Fibroblast of lung (primary cell): ENCODE measurements at regions not wholly inside any gene's neighbourhood (a gene's known extent, or its start where the extent isn't known, plus 50 kb on each side); places are given as distances from the start of the nearest gene placed in this dataset.

Experiments
- DNase-seq, 2 donors: peaks; one replicate each; pipeline versions ENCODE4 v3.0.0 to v3.0.0-alpha.2; 2010; ENCODE audit warnings: low read depth in 2 of 2
- H2AFZ ChIP-seq: 2 replicates; pipeline ENCODE4 v1.5.1; 2012; ENCODE audit warnings: low read length, control low read depth, inconsistent platforms
- H3K27ac ChIP-seq: 2 replicates; pipeline ENCODE4 v1.5.1; 2011; ENCODE audit warnings: low read length, control low read depth; ENCODE audit not compliant: insufficient read depth
- H3K27me3 ChIP-seq: 2 replicates; pipeline ENCODE4 v1.5.1; 2011; ENCODE audit warnings: mild to moderate bottlenecking, low read length; ENCODE audit not compliant: control insufficient read depth, insufficient read depth
- H3K36me3 ChIP-seq: 2 replicates; pipeline ENCODE4 v1.5.1; 2011; ENCODE audit warnings: low read length; ENCODE audit not compliant: control insufficient read depth, insufficient read depth
- H3K4me1 ChIP-seq: 2 replicates; pipeline ENCODE4 v1.5.1; 2011; ENCODE audit warnings: low read length; ENCODE audit not compliant: control insufficient read depth, insufficient read depth; ENCODE audit errors: extremely low read depth
- H3K4me2 ChIP-seq: 2 replicates; pipeline ENCODE4 v1.5.1; 2011; ENCODE audit warnings: low read length, control low read depth; ENCODE audit not compliant: insufficient read depth; ENCODE audit errors: extremely low read depth
- H3K4me3 ChIP-seq, 4 experiments: fragments of 200-600 bp in 1 of 4; sonication (generic) in 1 of 4; replicated peaks in 1 of 4; 2 replicates each; pipeline ENCODE4 v1.5.1; 2011 to 2016; ENCODE audit warnings: low read length in 4 of 4, low read depth in 3 of 4, mild to moderate bottlenecking in 3 of 4, control low read depth in 2 of 4, inconsistent platforms in 1 of 4, mixed read lengths in 1 of 4; ENCODE audit not compliant: insufficient read depth in 1 of 4; ENCODE audit errors: control extremely low read depth in 1 of 4
- H3K79me2 ChIP-seq: 2 replicates; pipeline ENCODE4 v1.5.1; 2012; ENCODE audit warnings: mild to moderate bottlenecking, low read length, inconsistent platforms; ENCODE audit not compliant: control insufficient read depth, insufficient read depth
- H3K9ac ChIP-seq: 2 replicates; pipeline ENCODE4 v1.5.1; 2011; ENCODE audit warnings: mild to moderate bottlenecking, low read length, control low read depth; ENCODE audit not compliant: insufficient read depth
- H3K9me3 ChIP-seq: 2 replicates; pipeline ENCODE4 v1.5.1; 2012; ENCODE audit warnings: low read depth, low read length; ENCODE audit not compliant: control insufficient read depth, insufficient read depth
- H4K20me1 ChIP-seq: 2 replicates; pipeline ENCODE4 v1.5.1; 2011; ENCODE audit warnings: low read length; ENCODE audit not compliant: control insufficient read depth, insufficient read depth; ENCODE audit errors: extremely low read depth
- CTCF ChIP-seq, 2 donors: IDR thresholded peaks in 1 of 2; conservative IDR thresholded peaks in 1 of 2; 1 replicate in 1 of 2; 2 replicates in 1 of 2; pipeline ENCODE4 v1.5.1; 2011 to 2012; ENCODE audit warnings: low read length in 2 of 2, control low read depth in 1 of 2, inconsistent platforms in 1 of 2, low read depth in 1 of 2, mild to moderate bottlenecking in 1 of 2
- EZH2 ChIP-seq: IDR thresholded peaks from 2 replicates; pipeline ENCODE4 v1.5.1; 2012; ENCODE audit warnings: low read length, control low read depth, mild to moderate bottlenecking; ENCODE audit errors: missing control alignments

GRCh38 chr12:113684053-113684907 is 212.6 kb upstream of the LHX5 start:
- TF ChIP-seq CTCF (conservative IDR thresholded peaks at IDR 0.05 in 1 of 2, IDR thresholded peaks at IDR 0.05 in 1 of 2; ENCODE audit: low read depth in 1 of 2, low read length in 2 of 2): no peak
- TF ChIP-seq EZH2: no peak
- Histone ChIP-seq H3K4me3 (no peak overlapping the region), H4K20me1 (no peaks in the 10 kb centered on the region), H3K79me2 (no peaks in the 10 kb centered on the region), H3K36me3 (no peaks in the 10 kb centered on the region), H3K9me3 (no peaks in the 10 kb centered on the region), H3K27ac (no peak overlapping the region), H2AFZ (no peak overlapping the region), H3K4me2 (no peak overlapping the region), H3K9ac (no peak overlapping the region), H3K27me3 (no peaks in the 10 kb centered on the region), H3K4me1 (no peaks in the 10 kb centered on the region)
- DNase-seq: peak in 1 of 2 donors; percentile 13

GRCh38 chr12:113683574-113683973 is 211.9 kb upstream of the LHX5 start:
- H3K27ac ChIP-seq: no peak overlapping the region
- no peak overlapping the region for H3K4me3 ChIP-seq
- no peaks in the 10 kb centered on the region for H4K20me1 ChIP-seq
- DNase-seq: no peak
- no peaks in the 10 kb centered on the region for H3K36me3 ChIP-seq
- no peak overlapping the region for H3K9ac ChIP-seq
- no peak overlapping the region for H2AFZ ChIP-seq
- H3K4me1 ChIP-seq: no peaks in the 10 kb centered on the region
- H3K9me3 ChIP-seq: no peaks in the 10 kb centered on the region
- H3K4me2 ChIP-seq: no peak overlapping the region
- TF ChIP-seq EZH2 (no peak), CTCF (conservative IDR thresholded peaks at IDR 0.05 in 1 of 2, IDR thresholded peaks at IDR 0.05 in 1 of 2; ENCODE audit: low read depth in 1 of 2, low read length in 2 of 2) (no peak)
- no peaks in the 10 kb centered on the region for H3K27me3 ChIP-seq
- H3K79me2 ChIP-seq: no peaks in the 10 kb centered on the region

- Histone ChIP-seq H3K4me1 (no peaks in the 10 kb centered on the region), H3K4me2 (no peak overlapping the region), H3K36me3 (no peaks in the 10 kb centered on the region), H3K9me3 (no peaks in the 10 kb centered on the region), H3K27me3 (no peaks in the 10 kb centered on the region), H2AFZ (no peak overlapping the region), H3K9ac (no peak overlapping the region), H4K20me1 (no peaks in the 10 kb centered on the region), H3K4me3 (no peak overlapping the region), H3K27ac (no peak overlapping the region), H3K79me2 (no peaks in the 10 kb centered on the region)
- TF ChIP-seq CTCF (conservative IDR thresholded peaks at IDR 0.05 in 1 of 2, IDR thresholded peaks at IDR 0.05 in 1 of 2; ENCODE audit: low read depth in 1 of 2, low read length in 2 of 2): no peak
- TF ChIP-seq EZH2: no peak
- DNase-seq: no peak
Observed at GRCh38 chr12:113680868-113681267, 209.2 kb upstream of the LHX5 start.
